SIG-M5 treated with dmso at 0.1 percent for 504 hours (cell line): ENCODE measurements at regions not wholly inside any gene's neighbourhood (a gene's known extent, or its start where the extent isn't known, plus 50 kb on each side); places are given as distances from the start of the nearest gene placed in this dataset.
A peak's percentile ranks its signal among the peaks of the same experiment; 100 is the strongest.
"Not testable (repeated sequence)": the region's sequence is repeated elsewhere in the genome, so short reads cannot be mapped to it uniquely, and the experiment has no call there.

ENCODE experiments used
- DNase-seq: peaks from one replicate; lab custom pipeline; 2025; ENCODE audit not compliant: unreplicated experiment; lab: John Stamatoyannopoulos, UW

- no peak for DNase-seq
These were observed 927.2 kb downstream of the BRINP3 start for GRCh38 chr1:189550498-189550897.

- DNase-seq = no peak
These were observed 913.9 kb downstream of the BRINP3 start for GRCh38 chr1:189563784-189564183.

GRCh38 chr1:189567890-189568289 lies 909.8 kb downstream of the BRINP3 start:
- no peak for DNase-seq

- DNase-seq = no peak
These were observed 881.5 kb downstream of the BRINP3 start for GRCh38 chr1:189596197-189596596.

- DNase-seq = no peak
These were observed 880.6 kb downstream of the BRINP3 start for GRCh38 chr1:189597083-189597482.

- no peak for DNase-seq
These were observed 872.4 kb downstream of the BRINP3 start for GRCh38 chr1:189605226-189605625.

GRCh38 chr1:189606047-189606446 lies 871.6 kb downstream of the BRINP3 start:
- no peak for DNase-seq

GRCh38 chr1:189606795-189607476 lies 870.7 kb downstream of the BRINP3 start:
- DNase-seq = no peak

GRCh38 chr1:189607477-189608096 lies 870.1 kb downstream of the BRINP3 start:
- DNase-seq = no peak

GRCh38 chr1:189609167-189609566 lies 868.5 kb downstream of the BRINP3 start:
- no peak for DNase-seq

- DNase-seq = no peak
These were observed 860.8 kb downstream of the BRINP3 start for GRCh38 chr1:189616893-189617292.

- no peak for DNase-seq
These were observed 857.9 kb downstream of the BRINP3 start for GRCh38 chr1:189619682-189620332.

- no peak for DNase-seq
These were observed 857.2 kb downstream of the BRINP3 start for GRCh38 chr1:189620471-189620870.

GRCh38 chr1:189623336-189623735 lies 854.3 kb downstream of the BRINP3 start:
- no peak for DNase-seq

GRCh38 chr1:189627427-189627826 lies 850.2 kb downstream of the BRINP3 start:
- no peak for DNase-seq

GRCh38 chr1:189628857-189629256 lies 848.8 kb downstream of the BRINP3 start:
- DNase-seq = no peak

- DNase-seq = no peak
These were observed 844.0 kb downstream of the BRINP3 start for GRCh38 chr1:189633658-189634057.

GRCh38 chr1:189637041-189637440 lies 840.6 kb downstream of the BRINP3 start:
- no peak for DNase-seq

- not testable (repeated sequence) for DNase-seq
These were observed 833.5 kb downstream of the BRINP3 start for GRCh38 chr1:189644156-189644555.

GRCh38 chr1:189644970-189645369 lies 832.7 kb downstream of the BRINP3 start:
- no peak for DNase-seq

- no peak for DNase-seq
These were observed 831.6 kb downstream of the BRINP3 start for GRCh38 chr1:189646066-189646465.

GRCh38 chr1:189654906-189655305 lies 822.8 kb downstream of the BRINP3 start:
- peak; percentile 43 for DNase-seq
